Central memory CD8-positive, alpha-beta T cell (primary cell): ENCODE measurements at regions not wholly inside any gene's neighbourhood (a gene's known extent, or its start where the extent isn't known, plus 50 kb on each side); places are given as distances from the start of the nearest gene placed in this dataset.

Experiments used
- ATAC-seq: fragments of 150-1000 bp; cut with Tn5 transposase; replicated peaks from 2 replicates; pipeline ENCODE4 v1.10.0; 2022; ENCODE audit warnings: mild to moderate bottlenecking, moderate FRiP score, moderate number of reproducible peaks; ENCODE audit not compliant: poor library complexity, severe bottlenecking; ENCODE audit errors: extremely low read depth
- DNase-seq, 2 donors: peaks; one replicate each; pipeline ENCODE4 v3.0.0; 2021; ENCODE audit warnings: low spot score in 2 of 2
- H3K27ac Mint-ChIP-seq: one replicate; pipeline ENCODE4 v1.8.0; 2022; ENCODE audit warnings: low read depth, mild to moderate bottlenecking, moderate library complexity, mixed read lengths
- H3K27me3 Mint-ChIP-seq: one replicate; pipeline ENCODE4 v1.8.0; 2022; ENCODE audit warnings: mixed read lengths
- H3K36me3 Mint-ChIP-seq: one replicate; pipeline ENCODE4 v1.8.0; 2022; ENCODE audit warnings: mild to moderate bottlenecking, moderate library complexity, mixed read lengths; ENCODE audit not compliant: insufficient read depth
- H3K4me1 Mint-ChIP-seq: one replicate; pipeline ENCODE4 v1.8.0; 2022; ENCODE audit warnings: mixed read lengths
- H3K4me3 Mint-ChIP-seq: one replicate; pipeline ENCODE4 v1.8.0; 2022; ENCODE audit warnings: mild to moderate bottlenecking, moderate library complexity, mixed read lengths
- H3K9me3 Mint-ChIP-seq: one replicate; pipeline ENCODE4 v1.8.0; 2022; ENCODE audit warnings: mixed read lengths

GRCh38 chr7:155225095-155225494 lies 72.6 kb upstream of the INSIG1 start:
- ATAC-seq (no peak), DNase-seq (no peak)
- Mint-ChIP-seq H3K27me3 (peaks cover 24% of the 10 kb centered on the region), H3K4me3 (no peak overlapping the region), H3K36me3 (no peaks in the 10 kb centered on the region), H3K9me3 (no peaks in the 10 kb centered on the region), H3K4me1 (no peaks in the 10 kb centered on the region), H3K27ac (no peak overlapping the region)

- Mint-ChIP-seq H3K4me1 (no peaks in the 10 kb centered on the region), H3K27me3 (peaks cover 24% of the 10 kb centered on the region), H3K9me3 (no peaks in the 10 kb centered on the region), H3K36me3 (no peaks in the 10 kb centered on the region), H3K4me3 (no peak overlapping the region), H3K27ac (peak overlapping the region; percentile 20)
- ATAC-seq (no peak), DNase-seq (no peak)
Observed at GRCh38 chr7:155225516-155225915, 72.2 kb upstream of the INSIG1 start.

- H3K27ac Mint-ChIP-seq, result peak overlapping the region; percentile 11
- H3K27me3 Mint-ChIP-seq, result peaks cover 24% of the 10 kb centered on the region
- DNase-seq (no peak), ATAC-seq (no peak)
- H3K4me3 Mint-ChIP-seq, result no peak overlapping the region
- no peaks in the 10 kb centered on the region for H3K36me3 Mint-ChIP-seq
- H3K9me3 Mint-ChIP-seq, result no peaks in the 10 kb centered on the region
- H3K4me1 Mint-ChIP-seq, result no peaks in the 10 kb centered on the region
Observed at GRCh38 chr7:155226261-155227003, 71.2 kb upstream of the INSIG1 start.

GRCh38 chr7:155227004-155227787 lies 70.5 kb upstream of the INSIG1 start:
- Mint-ChIP-seq H3K36me3 (no peaks in the 10 kb centered on the region), H3K4me1 (no peaks in the 10 kb centered on the region), H3K27ac (peak overlapping the region; percentile 11), H3K27me3 (peaks cover 24% of the 10 kb centered on the region), H3K9me3 (no peaks in the 10 kb centered on the region), H3K4me3 (no peak overlapping the region)
- ATAC-seq (no peak), DNase-seq (no peak)

GRCh38 chr7:155227788-155228458 lies 69.8 kb upstream of the INSIG1 start:
- Mint-ChIP-seq H3K27ac (no peak overlapping the region), H3K27me3 (peaks cover 24% of the 10 kb centered on the region), H3K4me1 (no peaks in the 10 kb centered on the region), H3K4me3 (no peak overlapping the region), H3K36me3 (no peaks in the 10 kb centered on the region), H3K9me3 (no peaks in the 10 kb centered on the region)
- no peak for DNase-seq
- no peak for ATAC-seq

- Mint-ChIP-seq H3K9me3 (no peaks in the 10 kb centered on the region), H3K4me1 (no peaks in the 10 kb centered on the region), H3K27ac (no peak overlapping the region), H3K4me3 (no peak overlapping the region), H3K27me3 (peaks cover 24% of the 10 kb centered on the region), H3K36me3 (no peaks in the 10 kb centered on the region)
- no peak for ATAC-seq
- DNase-seq, result no peak
Observed at GRCh38 chr7:155228459-155228845, 69.2 kb upstream of the INSIG1 start.

- no peaks in the 10 kb centered on the region for H3K9me3 Mint-ChIP-seq
- no peak overlapping the region for H3K27ac Mint-ChIP-seq
Observed at GRCh38 chr7:155228894-155229293, 68.8 kb upstream of the INSIG1 start.

GRCh38 chr7:155229548-155230168 lies 68.0 kb upstream of the INSIG1 start:
- Mint-ChIP-seq H3K27ac (no peak overlapping the region), H3K4me3 (no peak overlapping the region), H3K4me1 (no peaks in the 10 kb centered on the region), H3K36me3 (no peaks in the 10 kb centered on the region), H3K27me3 (peaks cover 24% of the 10 kb centered on the region), H3K9me3 (no peaks in the 10 kb centered on the region)
- ATAC-seq, result no peak
- no peak for DNase-seq

More at GRCh38 chr7:155228894-155229293, 68.8 kb upstream of the INSIG1 start:
- Mint-ChIP-seq H3K4me1 (no peaks in the 10 kb centered on the region), H3K36me3 (no peaks in the 10 kb centered on the region), H3K27me3 (peaks cover 24% of the 10 kb centered on the region), H3K4me3 (no peak overlapping the region)
- DNase-seq, result no peak
- no peak for ATAC-seq

- Mint-ChIP-seq H3K4me3 (no peak overlapping the region), H3K9me3 (no peaks in the 10 kb centered on the region), H3K27me3 (peaks cover 24% of the 10 kb centered on the region), H3K36me3 (no peaks in the 10 kb centered on the region), H3K4me1 (no peaks in the 10 kb centered on the region), H3K27ac (no peak overlapping the region)
- DNase-seq (no peak), ATAC-seq (no peak)
Observed at GRCh38 chr7:155230169-155230593, 67.5 kb upstream of the INSIG1 start.

GRCh38 chr7:155231241-155231800 lies 66.4 kb upstream of the INSIG1 start:
- ATAC-seq (no peak), DNase-seq (no peak)
- no peak overlapping the region for H3K4me3 Mint-ChIP-seq
- peaks cover 14% of the 10 kb centered on the region for H3K27me3 Mint-ChIP-seq
- H3K4me1 Mint-ChIP-seq, result no peaks in the 10 kb centered on the region
- H3K9me3 Mint-ChIP-seq, result no peaks in the 10 kb centered on the region
- no peak overlapping the region for H3K27ac Mint-ChIP-seq
- H3K36me3 Mint-ChIP-seq, result no peaks in the 10 kb centered on the region

- no peak for DNase-seq
- H3K27ac Mint-ChIP-seq, result no peak overlapping the region
- H3K4me3 Mint-ChIP-seq, result no peak overlapping the region
- H3K9me3 Mint-ChIP-seq, result no peaks in the 10 kb centered on the region
- no peaks in the 10 kb centered on the region for H3K4me1 Mint-ChIP-seq
- ATAC-seq, result no peak
- H3K36me3 Mint-ChIP-seq, result no peaks in the 10 kb centered on the region
- peaks cover 13% of the 10 kb centered on the region for H3K27me3 Mint-ChIP-seq
Observed at GRCh38 chr7:155231941-155232340, 65.7 kb upstream of the INSIG1 start.

GRCh38 chr7:155232911-155233310 lies 64.8 kb upstream of the INSIG1 start:
- no peak overlapping the region for H3K27ac Mint-ChIP-seq
- no peaks in the 10 kb centered on the region for H3K36me3 Mint-ChIP-seq
- no peaks in the 10 kb centered on the region for H3K4me1 Mint-ChIP-seq
- peaks cover 10% of the 10 kb centered on the region for H3K27me3 Mint-ChIP-seq
- no peak for ATAC-seq
- H3K9me3 Mint-ChIP-seq, result no peaks in the 10 kb centered on the region
- H3K4me3 Mint-ChIP-seq, result no peak overlapping the region
- DNase-seq, result no peak
